ENCODE measurements at regions not wholly inside any gene's neighbourhood (a gene's known extent, or its start where the extent isn't known, plus 50 kb on each side); places are given as distances from the start of the nearest gene placed in this dataset.
"Not testable (repeated sequence)": the region's sequence is repeated elsewhere in the genome, so short reads cannot be mapped to it uniquely, and the experiment has no call there.

- intact Hi-C loops (cut with micrococcal nuclease), result loop anchor here (10.0 kb wide), 1 partner anchor 544 kb away; no protein-coding TSS in a partner anchor
- Mint-ChIP-seq H3K27me3 (ENCODE audit: low read depth) (no peaks in the 10 kb centered on the region), H3K9me3 (peaks cover 17% of the 10 kb centered on the region), H3K4me1 (ENCODE audit: low read depth) (no peaks in the 10 kb centered on the region), H3K36me3 (ENCODE audit: low read depth) (no peaks in the 10 kb centered on the region), H3K4me3 (ENCODE audit: low read depth) (no peak overlapping the region), H3K27ac (no peak overlapping the region)
- no peak for DNase-seq (ENCODE audit: low spot score)
Observed at GRCh38 chrX:470686-471085, 84.0 kb upstream of the PPP2R3B start.

DNA sequence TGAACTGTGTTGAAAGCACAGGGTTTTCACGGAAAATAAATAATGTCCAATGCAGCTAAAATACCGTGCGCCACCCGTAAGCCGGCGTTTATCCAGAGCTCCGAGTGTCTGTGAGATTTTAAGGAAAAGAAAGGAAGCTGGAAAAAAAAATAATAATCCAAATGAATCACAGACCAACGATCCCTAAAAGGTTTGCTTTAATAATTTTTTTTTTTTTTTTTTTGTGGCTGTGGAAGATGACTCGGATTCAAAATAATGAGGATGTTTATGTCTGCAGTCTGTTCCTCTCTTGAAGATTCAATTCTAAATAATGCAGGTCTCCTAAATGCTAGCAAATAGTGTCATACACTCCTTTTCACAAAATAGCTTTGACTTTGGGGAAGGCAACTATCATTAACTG, 84.6 kb upstream of the PPP2R3B start:
- Mint-ChIP-seq H3K27me3 (ENCODE audit: low read depth) (no peaks in the 10 kb centered on the region), H3K4me1 (ENCODE audit: low read depth) (no peaks in the 10 kb centered on the region), H3K27ac (no peak overlapping the region), H3K4me3 (ENCODE audit: low read depth) (no peak overlapping the region), H3K9me3 (peaks cover 19% of the 10 kb centered on the region), H3K36me3 (ENCODE audit: low read depth) (no peaks in the 10 kb centered on the region)
- intact Hi-C loops (cut with micrococcal nuclease), result loop anchor here (10.0 kb wide), 1 partner anchor 544 kb away; no protein-coding TSS in a partner anchor
- no peak for DNase-seq (ENCODE audit: low spot score)

DNA sequence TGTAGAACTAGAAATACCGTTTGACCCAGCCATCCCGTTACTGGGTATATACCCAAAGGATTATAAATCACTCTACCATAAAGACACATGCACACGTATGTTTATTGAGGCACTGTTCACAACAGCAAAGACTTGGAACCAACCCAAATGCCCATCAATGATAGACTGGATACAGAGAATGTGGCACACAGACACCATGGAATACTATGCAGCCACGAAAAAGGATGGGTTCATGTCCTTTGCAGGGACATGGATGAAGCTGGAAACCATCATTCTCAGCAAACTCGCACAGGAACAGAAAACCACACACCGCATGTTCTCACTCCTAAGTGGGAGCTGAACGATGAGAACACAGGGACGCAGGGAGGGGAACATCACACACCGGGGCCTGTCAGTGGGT, 85.6 kb upstream of the PPP2R3B start:
- peaks cover 19% of the 10 kb centered on the region for H3K9me3 Mint-ChIP-seq
- H3K4me1 Mint-ChIP-seq (ENCODE audit: low read depth); H3K4me3 Mint-ChIP-seq (ENCODE audit: low read depth); H3K36me3 Mint-ChIP-seq (ENCODE audit: low read depth); H3K27ac Mint-ChIP-seq; DNase-seq (ENCODE audit: low spot score); H3K27me3 Mint-ChIP-seq (ENCODE audit: low read depth): not testable (repeated sequence)
- intact Hi-C loops (cut with micrococcal nuclease), result loop anchor here (10.0 kb wide), 1 partner anchor 543 kb away; no protein-coding TSS in a partner anchor

GRCh38 chrX:475926-476723, 89.4 kb upstream of the PPP2R3B start:
- DNase-seq (ENCODE audit: low spot score), result no peak
- H3K4me3 Mint-ChIP-seq (ENCODE audit: low read depth), result no peak overlapping the region
- peaks cover 14% of the 10 kb centered on the region for H3K9me3 Mint-ChIP-seq
- intact Hi-C loops (cut with micrococcal nuclease), result loop anchor here (10.0 kb wide), 1 partner anchor 539 kb away; no protein-coding TSS in a partner anchor
- no peaks in the 10 kb centered on the region for H3K36me3 Mint-ChIP-seq (ENCODE audit: low read depth)
- no peak overlapping the region for H3K27ac Mint-ChIP-seq
- no peaks in the 10 kb centered on the region for H3K4me1 Mint-ChIP-seq (ENCODE audit: low read depth)
- no peaks in the 10 kb centered on the region for H3K27me3 Mint-ChIP-seq (ENCODE audit: low read depth)

GRCh38 chrX:476724-477075, 90.0 kb upstream of the PPP2R3B start:
- peaks cover 11% of the 10 kb centered on the region for H3K9me3 Mint-ChIP-seq
- DNase-seq (ENCODE audit: low spot score), result no peak
- H3K36me3 Mint-ChIP-seq (ENCODE audit: low read depth), result no peaks in the 10 kb centered on the region
- no peak overlapping the region for H3K4me3 Mint-ChIP-seq (ENCODE audit: low read depth)
- no peak overlapping the region for H3K27ac Mint-ChIP-seq
- no peaks in the 10 kb centered on the region for H3K4me1 Mint-ChIP-seq (ENCODE audit: low read depth)
- H3K27me3 Mint-ChIP-seq (ENCODE audit: low read depth), result no peaks in the 10 kb centered on the region
- intact Hi-C loops (cut with micrococcal nuclease), result loop anchor here (10.0 kb wide), 1 partner anchor 538 kb away; no protein-coding TSS in a partner anchor

- Mint-ChIP-seq H3K27me3 (ENCODE audit: low read depth) (no peaks in the 10 kb centered on the region), H3K4me3 (ENCODE audit: low read depth) (no peak overlapping the region), H3K27ac (no peak overlapping the region), H3K36me3 (ENCODE audit: low read depth) (no peaks in the 10 kb centered on the region), H3K4me1 (ENCODE audit: low read depth) (no peaks in the 10 kb centered on the region), H3K9me3 (peaks cover 11% of the 10 kb centered on the region)
- DNase-seq (ENCODE audit: low spot score), result no peak
- intact Hi-C loops (cut with micrococcal nuclease), result loop anchor here (10.0 kb wide), 1 partner anchor 537 kb away; no protein-coding TSS in a partner anchor
Observed at GRCh38 chrX:477441-478012, 90.8 kb upstream of the PPP2R3B start.

DNA sequence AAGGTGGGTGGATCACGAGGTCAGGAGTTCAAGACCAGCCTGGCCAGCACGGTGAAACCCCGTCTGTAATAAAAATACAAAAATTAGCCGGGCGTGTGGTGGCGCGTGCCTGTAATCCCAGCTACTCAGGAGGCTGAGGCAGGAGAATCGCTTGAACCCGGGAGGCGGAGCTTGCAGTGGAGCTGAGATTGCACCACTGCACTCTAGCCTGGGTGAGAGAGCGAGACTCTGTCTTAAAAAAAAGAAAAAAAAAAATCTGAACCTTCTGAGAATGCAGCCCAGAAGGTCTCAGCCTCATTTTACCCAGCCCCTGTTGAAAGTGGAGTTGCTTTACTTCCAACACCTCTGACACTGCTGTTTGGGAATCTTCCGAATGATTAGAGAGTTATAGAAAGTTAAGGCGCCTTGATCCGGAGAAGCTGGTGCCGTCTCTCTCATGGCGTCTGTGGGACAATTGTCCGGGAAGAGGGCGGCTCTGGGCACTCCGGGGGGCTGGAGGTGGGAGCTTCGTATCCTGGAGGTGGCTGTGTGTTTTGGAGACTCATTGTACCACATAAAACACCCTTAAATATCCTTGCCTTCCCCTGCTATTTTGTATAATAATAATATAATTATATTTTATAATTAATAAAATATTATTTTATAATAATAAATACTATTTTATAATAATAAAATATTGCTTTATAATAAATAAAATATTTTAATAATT, 92.7 kb upstream of the PPP2R3B start:
- H3K27ac Mint-ChIP-seq, result no peak overlapping the region

GRCh38 chrX:480861-481417, 94.2 kb upstream of the PPP2R3B start:
- Mint-ChIP-seq H3K27ac (no peak overlapping the region), H3K36me3 (ENCODE audit: low read depth) (no peaks in the 10 kb centered on the region), H3K4me3 (ENCODE audit: low read depth) (no peak overlapping the region), H3K9me3 (peaks cover 19% of the 10 kb centered on the region), H3K27me3 (ENCODE audit: low read depth) (no peaks in the 10 kb centered on the region), H3K4me1 (ENCODE audit: low read depth) (no peaks in the 10 kb centered on the region)
- intact Hi-C loops (cut with micrococcal nuclease), result loop anchor here (5.0 kb wide), 1 partner anchor 91 kb away; no protein-coding TSS in a partner anchor
- no peak for DNase-seq (ENCODE audit: low spot score)

More for the DNA sequence above, 92.7 kb upstream of the PPP2R3B start:
- Mint-ChIP-seq H3K4me3 (ENCODE audit: low read depth) (no peak overlapping the region), H3K9me3 (peaks cover 23% of the 10 kb centered on the region), H3K27me3 (ENCODE audit: low read depth) (no peaks in the 10 kb centered on the region), H3K4me1 (ENCODE audit: low read depth) (no peaks in the 10 kb centered on the region), H3K36me3 (ENCODE audit: low read depth) (no peaks in the 10 kb centered on the region)
- intact Hi-C loops (cut with micrococcal nuclease), result loop anchor here (10.0 kb wide), 1 partner anchor 535 kb away; no protein-coding TSS in a partner anchor
- no peak for DNase-seq (ENCODE audit: low spot score)

- no peaks in the 10 kb centered on the region for H3K27me3 Mint-ChIP-seq (ENCODE audit: low read depth)
- peaks cover 19% of the 10 kb centered on the region for H3K9me3 Mint-ChIP-seq
- H3K4me3 Mint-ChIP-seq (ENCODE audit: low read depth), result no peak overlapping the region
- H3K27ac Mint-ChIP-seq, result no peak overlapping the region
- DNase-seq (ENCODE audit: low spot score), result no peak
- H3K4me1 Mint-ChIP-seq (ENCODE audit: low read depth), result no peaks in the 10 kb centered on the region
- intact Hi-C loops (cut with micrococcal nuclease), result loop anchor here (5.0 kb wide), 1 partner anchor 90 kb away; no protein-coding TSS in a partner anchor
- no peaks in the 10 kb centered on the region for H3K36me3 Mint-ChIP-seq (ENCODE audit: low read depth)
Observed at GRCh38 chrX:482192-482701, 95.5 kb upstream of the PPP2R3B start.

GRCh38 chrX:482702-483203, 96.0 kb upstream of the PPP2R3B start:
- no peaks in the 10 kb centered on the region for H3K4me1 Mint-ChIP-seq (ENCODE audit: low read depth)
- no peak overlapping the region for H3K4me3 Mint-ChIP-seq (ENCODE audit: low read depth)
- H3K36me3 Mint-ChIP-seq (ENCODE audit: low read depth), result no peaks in the 10 kb centered on the region
- intact Hi-C loops (cut with micrococcal nuclease), result loop anchor here (5.0 kb wide), 1 partner anchor 90 kb away; no protein-coding TSS in a partner anchor
- H3K9me3 Mint-ChIP-seq, result peaks cover 19% of the 10 kb centered on the region
- no peak for DNase-seq (ENCODE audit: low spot score)
- H3K27ac Mint-ChIP-seq, result no peak overlapping the region
- no peaks in the 10 kb centered on the region for H3K27me3 Mint-ChIP-seq (ENCODE audit: low read depth)

DNA sequence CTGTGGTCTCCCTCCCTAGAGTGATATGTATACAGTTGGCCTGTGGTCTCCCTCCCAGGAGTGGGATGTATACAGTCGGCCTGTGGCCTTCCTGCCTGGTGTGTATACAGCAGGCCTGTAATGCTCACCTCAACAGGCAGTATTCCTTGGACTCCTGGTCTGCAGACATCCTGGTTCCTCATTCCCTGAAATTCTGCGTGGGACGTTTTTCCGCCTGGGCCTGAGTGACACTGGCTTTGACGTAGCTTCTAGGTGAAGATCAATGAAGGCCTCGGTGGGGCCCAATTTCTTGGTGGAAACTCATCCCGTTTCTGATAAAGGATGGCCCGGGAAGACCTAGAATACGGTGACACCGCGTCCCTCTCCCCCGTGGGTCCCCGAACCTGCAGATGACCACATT, 98.7 kb upstream of the PPP2R3B start:
- DNase-seq (ENCODE audit: low spot score), result no peak
- no peaks in the 10 kb centered on the region for H3K27me3 Mint-ChIP-seq (ENCODE audit: low read depth)
- no peak overlapping the region for H3K4me3 Mint-ChIP-seq (ENCODE audit: low read depth)
- H3K36me3 Mint-ChIP-seq (ENCODE audit: low read depth), result no peaks in the 10 kb centered on the region
- no peak overlapping the region for H3K27ac Mint-ChIP-seq
- H3K9me3 Mint-ChIP-seq, result peaks cover 19% of the 10 kb centered on the region
- intact Hi-C loops (cut with micrococcal nuclease), result no loop called here
- no peaks in the 10 kb centered on the region for H3K4me1 Mint-ChIP-seq (ENCODE audit: low read depth)

GRCh38 chrX:486325-486724, 99.6 kb upstream of the PPP2R3B start:
- intact Hi-C loops (cut with micrococcal nuclease), result no loop called here
- Mint-ChIP-seq H3K9me3 (peaks cover 23% of the 10 kb centered on the region), H3K27ac (no peak overlapping the region), H3K27me3 (ENCODE audit: low read depth) (no peaks in the 10 kb centered on the region), H3K4me3 (ENCODE audit: low read depth) (no peak overlapping the region), H3K36me3 (ENCODE audit: low read depth) (no peaks in the 10 kb centered on the region), H3K4me1 (ENCODE audit: low read depth) (no peaks in the 10 kb centered on the region)
- no peak for DNase-seq (ENCODE audit: low spot score)
